GM23338 (cell line): ENCODE measurements at regions not wholly inside any gene's neighbourhood (a gene's known extent, or its start where the extent isn't known, plus 50 kb on each side); places are given as distances from the start of the nearest gene placed in this dataset.

ENCODE experiments used
- ATAC-seq: fragments of 200-7000 bp; cut with Tn5 transposase; 3 replicates; pipeline ENCODE4 v1.9.1; 2020
- DNase-seq: peaks from one replicate; pipeline ENCODE4 v3.0.0-alpha.2; 2015; ENCODE audit warnings: low spot score
- H2AFZ ChIP-seq: fragments of 200-600 bp; sonication (generic); 2 replicates; pipeline ENCODE4 v1.8.0; 2016; ENCODE audit warnings: antibody characterized with exemption, mild to moderate bottlenecking, moderate library complexity
- H3F3A ChIP-seq: fragments of 200-600 bp; sonication (generic); replicated peaks from 2 replicates; pipeline ENCODE4 v1.8.0; 2017; ENCODE audit warnings: antibody characterized with exemption, mixed run types, low read depth
- H3K27ac ChIP-seq: fragments of 200-600 bp; sonication (generic); 2 replicates; pipeline ENCODE4 v1.6.1; 2016; ENCODE audit warnings: low read depth
- H3K27me3 ChIP-seq: fragments of 200-600 bp; sonication (generic); 2 replicates; pipeline ENCODE4 v1.8.0; 2016; ENCODE audit warnings: mild to moderate bottlenecking, mixed run types, moderate library complexity; ENCODE audit not compliant: insufficient read depth
- H3K36me3 ChIP-seq: fragments of 200-600 bp; sonication (generic); 2 replicates; pipeline ENCODE4 v1.8.0; 2016; ENCODE audit warnings: mild to moderate bottlenecking; ENCODE audit not compliant: insufficient read depth
- H3K4me1 ChIP-seq: fragments of 200-600 bp; sonication (generic); 2 replicates; pipeline ENCODE4 v1.8.0; 2016; ENCODE audit warnings: mild to moderate bottlenecking, moderate library complexity; ENCODE audit not compliant: insufficient read depth
- H3K4me2 ChIP-seq: fragments of 200-600 bp; sonication (generic); 2 replicates; pipeline ENCODE4 v1.7.1; 2017; ENCODE audit warnings: mixed run types
- H3K4me3 ChIP-seq: fragments of 200-600 bp; sonication (generic); 2 replicates; pipeline ENCODE4 v1.6.1; 2016; ENCODE audit warnings: mixed run types
- H3K79me2 ChIP-seq: fragments of 200-600 bp; sonication (generic); replicated peaks from 2 replicates; pipeline ENCODE4 v1.8.0; 2017; ENCODE audit warnings: mild to moderate bottlenecking; ENCODE audit not compliant: insufficient read depth
- H3K9me2 ChIP-seq: fragments of 200-600 bp; sonication (generic); 2 replicates; pipeline ENCODE4 v1.8.0; 2017; ENCODE audit not compliant: insufficient read depth
- H4K20me1 ChIP-seq: fragments of 200-600 bp; sonication (generic); replicated peaks from 2 replicates; pipeline ENCODE4 v1.8.0; 2017; ENCODE audit warnings: mild to moderate bottlenecking; ENCODE audit not compliant: insufficient read depth
- H3K27ac Mint-ChIP-seq: 2 replicates; pipeline ENCODE4 v1.8.0; 2020; ENCODE audit warnings: inconsistent platforms, mild to moderate bottlenecking, moderate library complexity, mixed read lengths
- H3K27me3 Mint-ChIP-seq: 3 replicates; pipeline ENCODE4 v1.8.0; 2022; ENCODE audit warnings: low read depth, mild to moderate bottlenecking, moderate library complexity, mixed read lengths, inconsistent platforms; ENCODE audit not compliant: insufficient read depth, poor library complexity
- H3K36me3 Mint-ChIP-seq: 3 replicates; pipeline ENCODE4 v1.8.0; 2021; ENCODE audit warnings: low read depth, mild to moderate bottlenecking, inconsistent platforms, moderate library complexity, mixed read lengths
- H3K4me1 Mint-ChIP-seq: 3 replicates; pipeline ENCODE4 v1.8.0; 2020; ENCODE audit warnings: mild to moderate bottlenecking, inconsistent platforms, mixed read lengths
- H3K4me3 Mint-ChIP-seq: 3 replicates; pipeline ENCODE4 v1.8.0; 2021; ENCODE audit warnings: moderate library complexity, mild to moderate bottlenecking, inconsistent platforms, mixed read lengths
- H3K9me3 Mint-ChIP-seq: 3 replicates; pipeline ENCODE4 v1.8.0; 2020; ENCODE audit warnings: moderate library complexity, mild to moderate bottlenecking, inconsistent platforms, mixed read lengths
- CREB1 ChIP-seq: fragments of 250-450 bp; sonication (Bioruptor Pico); IDR thresholded peaks from 2 replicates; pipeline ENCODE4 v1.5.0; 2020; ENCODE audit warnings: low read depth, mild to moderate bottlenecking, moderate library complexity
- EZH2 ChIP-seq: fragments of 200-600 bp; sonication (generic); IDR thresholded peaks from one replicate; pipeline ENCODE4 v1.8.0; 2017; ENCODE audit warnings: antibody characterized with exemption, mild to moderate bottlenecking, low read depth; ENCODE audit not compliant: unreplicated experiment
- EZH2phosphoT487 ChIP-seq: fragments of 200-600 bp; sonication (generic); IDR thresholded peaks from one replicate; pipeline ENCODE4 v1.8.1; 2018; ENCODE audit warnings: antibody characterized with exemption; ENCODE audit not compliant: unreplicated experiment
- JUNB ChIP-seq: IDR thresholded peaks from one replicate; pipeline ENCODE4 v1.6.1; 2016; ENCODE audit warnings: antibody characterized with exemption; ENCODE audit not compliant: unreplicated experiment
- NANOG ChIP-seq: IDR thresholded peaks from 2 replicates; pipeline ENCODE4 v1.6.1; 2016; ENCODE audit warnings: antibody characterized with exemption, borderline replicate concordance
- STAT1 ChIP-seq: IDR thresholded peaks from one replicate; pipeline ENCODE4 v1.6.1; 2016; ENCODE audit warnings: antibody characterized with exemption; ENCODE audit not compliant: unreplicated experiment
- ZNF114 ChIP-seq: fragments of 250-450 bp; sonication (Bioruptor Pico); IDR thresholded peaks from 2 replicates; pipeline ENCODE4 v1.5.0; 2020; ENCODE audit warnings: mild to moderate bottlenecking, moderate library complexity
- ZNF331 ChIP-seq: fragments of 250-450 bp; sonication (Bioruptor Pico); IDR thresholded peaks from 2 replicates; pipeline ENCODE4 v1.5.0; 2020; ENCODE audit warnings: low read depth, mild to moderate bottlenecking, moderate library complexity
- TF ChIP-seq, protein P1 (sequence below), 2 experiments: fragments of 200-600 bp in 1 of 2; sonication (generic) in 1 of 2; conservative IDR thresholded peaks; 2 replicates each; pipeline versions ENCODE4 v1.5.1 to v1.6.1; 2016 to 2017; ENCODE audit warnings: antibody characterized with exemption in 2 of 2, low read depth in 2 of 2, mild to moderate bottlenecking in 2 of 2, moderate library complexity in 1 of 2
- TF ChIP-seq, protein P2 (sequence below): fragments of 250-450 bp; sonication (Bioruptor Pico); IDR thresholded peaks from 2 replicates; pipeline ENCODE4 v1.5.0; 2020; ENCODE audit warnings: mild to moderate bottlenecking, moderate library complexity

DNA sequence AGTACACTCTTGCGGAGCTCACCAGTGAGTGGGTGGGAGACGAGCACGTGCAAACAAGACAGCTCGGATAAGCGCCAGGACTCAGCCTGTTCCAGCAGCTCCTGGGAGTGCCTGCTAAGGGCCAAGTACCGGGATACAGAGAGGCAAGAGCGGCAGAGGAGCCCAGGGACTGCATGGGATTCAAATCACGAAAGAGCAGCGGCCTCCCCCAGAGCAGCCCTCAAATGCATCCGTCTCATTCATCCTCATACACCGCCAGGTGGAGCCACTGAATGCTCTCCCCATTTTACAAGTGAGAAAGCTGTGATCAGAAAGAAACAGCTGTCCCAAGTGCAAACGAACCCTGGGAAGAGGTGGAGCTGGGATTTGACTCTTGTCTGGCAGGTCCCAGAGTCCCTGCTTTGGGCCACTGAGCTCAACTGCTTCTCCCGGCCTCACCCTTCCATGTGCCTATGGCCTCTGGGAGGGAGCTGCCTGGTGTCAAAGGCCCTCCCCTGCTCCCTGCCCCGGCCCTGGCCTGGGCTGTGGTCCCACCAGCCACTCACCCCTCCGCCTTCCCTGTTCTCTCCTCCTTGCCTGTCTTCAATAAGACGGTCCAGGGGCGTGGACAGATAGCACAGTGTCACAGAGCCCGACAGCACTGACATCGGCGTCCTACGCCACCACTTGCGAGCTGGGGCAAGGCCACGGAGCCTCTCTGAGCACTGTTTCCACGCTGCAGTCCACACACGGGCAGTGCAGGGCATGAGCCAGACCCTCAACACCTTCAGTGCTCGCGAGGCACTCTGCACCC lies 72.8 kb upstream of the TAF1B start:
- Mint-ChIP-seq H3K4me1 (peaks cover 55% of the 10 kb centered on the region), H3K27ac (no peak overlapping the region), H3K27me3 (peaks cover 24% of the 10 kb centered on the region), H3K9me3 (no peaks in the 10 kb centered on the region; the same call in 2 of the 3 replicates), H3K4me3 (peak overlapping the region; percentile 34; the same call in 1 of the 3 replicates), H3K36me3 (no peaks in the 10 kb centered on the region; the same call in 2 of the 3 replicates)
- H3K4me3 ChIP-seq: no peak overlapping the region
- no peaks in the 10 kb centered on the region for H3K9me2 ChIP-seq
- no peaks in the 10 kb centered on the region for H3K79me2 ChIP-seq
- H3K36me3 ChIP-seq: no peaks in the 10 kb centered on the region
- H3K4me2 ChIP-seq: 0 out of 2 replicates have a peak overlapping the region, but pooled peaks have one; percentile 51
- peak; percentile 60 for ATAC-seq
- no peaks in the 10 kb centered on the region for H4K20me1 ChIP-seq
- H3K4me1 ChIP-seq: peaks cover 19% of the 10 kb centered on the region; the same call in 1 of the 2 replicates
- TF ChIP-seq EZH2phosphoT487 (no peak), STAT1 (no peak)
- TF ChIP-seq, protein P1, sequence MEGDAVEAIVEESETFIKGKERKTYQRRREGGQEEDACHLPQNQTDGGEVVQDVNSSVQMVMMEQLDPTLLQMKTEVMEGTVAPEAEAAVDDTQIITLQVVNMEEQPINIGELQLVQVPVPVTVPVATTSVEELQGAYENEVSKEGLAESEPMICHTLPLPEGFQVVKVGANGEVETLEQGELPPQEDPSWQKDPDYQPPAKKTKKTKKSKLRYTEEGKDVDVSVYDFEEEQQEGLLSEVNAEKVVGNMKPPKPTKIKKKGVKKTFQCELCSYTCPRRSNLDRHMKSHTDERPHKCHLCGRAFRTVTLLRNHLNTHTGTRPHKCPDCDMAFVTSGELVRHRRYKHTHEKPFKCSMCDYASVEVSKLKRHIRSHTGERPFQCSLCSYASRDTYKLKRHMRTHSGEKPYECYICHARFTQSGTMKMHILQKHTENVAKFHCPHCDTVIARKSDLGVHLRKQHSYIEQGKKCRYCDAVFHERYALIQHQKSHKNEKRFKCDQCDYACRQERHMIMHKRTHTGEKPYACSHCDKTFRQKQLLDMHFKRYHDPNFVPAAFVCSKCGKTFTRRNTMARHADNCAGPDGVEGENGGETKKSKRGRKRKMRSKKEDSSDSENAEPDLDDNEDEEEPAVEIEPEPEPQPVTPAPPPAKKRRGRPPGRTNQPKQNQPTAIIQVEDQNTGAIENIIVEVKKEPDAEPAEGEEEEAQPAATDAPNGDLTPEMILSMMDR (conservative IDR thresholded peaks at IDR 0.05; ENCODE audit: low read depth in 2 of 2): peak; percentile 73 to 86
- H3K27me3 ChIP-seq: no peaks in the 10 kb centered on the region
- peak; percentile 92 for DNase-seq
- no peak overlapping the region for H3K27ac ChIP-seq
- H3F3A ChIP-seq: no peaks in the 10 kb centered on the region
- peak overlapping the region; percentile 93 for H2AFZ ChIP-seq

DNA sequence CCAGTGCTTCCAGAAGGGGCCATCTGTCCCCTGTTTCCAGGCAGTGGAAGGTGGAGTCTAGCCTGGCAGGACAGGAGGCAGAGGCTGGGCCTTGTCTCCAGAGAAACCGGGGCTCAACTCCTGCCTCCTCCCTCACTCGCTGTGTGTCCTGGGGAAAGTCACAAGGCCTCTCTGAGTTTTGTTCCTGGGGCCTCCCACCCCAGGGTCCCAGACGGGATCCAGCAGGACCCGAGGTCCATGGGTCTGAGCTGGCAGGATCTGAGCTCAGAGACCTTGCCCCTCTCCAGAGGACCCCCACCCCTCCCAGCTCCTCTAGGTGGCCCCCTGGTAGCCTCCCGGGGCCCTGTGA lies 72.2 kb upstream of the TAF1B start:
- peak overlapping the region; percentile 80; the same call in 1 of the 2 replicates for H2AFZ ChIP-seq
- H3K4me1 ChIP-seq: peaks cover 19% of the 10 kb centered on the region; the same call in 1 of the 2 replicates
- peaks cover 24% of the 10 kb centered on the region for H3K27me3 Mint-ChIP-seq
- H3K4me3 Mint-ChIP-seq: no peak overlapping the region
- no peak overlapping the region for H3K4me3 ChIP-seq
- H3F3A ChIP-seq: no peaks in the 10 kb centered on the region
- H3K36me3 Mint-ChIP-seq: no peaks in the 10 kb centered on the region; the same call in 2 of the 3 replicates
- H3K4me2 ChIP-seq: no peak overlapping the region
- DNase-seq (no peak), ATAC-seq (no peak)
- H3K79me2 ChIP-seq: no peaks in the 10 kb centered on the region
- H3K4me1 Mint-ChIP-seq: peaks cover 51% of the 10 kb centered on the region
- no peaks in the 10 kb centered on the region for H3K27me3 ChIP-seq
- H3K36me3 ChIP-seq: no peaks in the 10 kb centered on the region
- H3K9me3 Mint-ChIP-seq: no peaks in the 10 kb centered on the region; the same call in 2 of the 3 replicates
- H4K20me1 ChIP-seq: no peaks in the 10 kb centered on the region
- no peak overlapping the region for H3K27ac Mint-ChIP-seq
- H3K27ac ChIP-seq: no peak overlapping the region
- H3K9me2 ChIP-seq: no peaks in the 10 kb centered on the region
- no peak for TF ChIP-seq EZH2
- TF ChIP-seq NANOG: no peak
- no peak for TF ChIP-seq ZNF114 (CRISPR knock-in tag)
- TF ChIP-seq JUNB: no peak
- no peak for TF ChIP-seq EZH2phosphoT487
- TF ChIP-seq ZNF331 (CRISPR knock-in tag): no peak
- no peak for TF ChIP-seq CREB1 (CRISPR knock-in tag)
- TF ChIP-seq, protein P2, sequence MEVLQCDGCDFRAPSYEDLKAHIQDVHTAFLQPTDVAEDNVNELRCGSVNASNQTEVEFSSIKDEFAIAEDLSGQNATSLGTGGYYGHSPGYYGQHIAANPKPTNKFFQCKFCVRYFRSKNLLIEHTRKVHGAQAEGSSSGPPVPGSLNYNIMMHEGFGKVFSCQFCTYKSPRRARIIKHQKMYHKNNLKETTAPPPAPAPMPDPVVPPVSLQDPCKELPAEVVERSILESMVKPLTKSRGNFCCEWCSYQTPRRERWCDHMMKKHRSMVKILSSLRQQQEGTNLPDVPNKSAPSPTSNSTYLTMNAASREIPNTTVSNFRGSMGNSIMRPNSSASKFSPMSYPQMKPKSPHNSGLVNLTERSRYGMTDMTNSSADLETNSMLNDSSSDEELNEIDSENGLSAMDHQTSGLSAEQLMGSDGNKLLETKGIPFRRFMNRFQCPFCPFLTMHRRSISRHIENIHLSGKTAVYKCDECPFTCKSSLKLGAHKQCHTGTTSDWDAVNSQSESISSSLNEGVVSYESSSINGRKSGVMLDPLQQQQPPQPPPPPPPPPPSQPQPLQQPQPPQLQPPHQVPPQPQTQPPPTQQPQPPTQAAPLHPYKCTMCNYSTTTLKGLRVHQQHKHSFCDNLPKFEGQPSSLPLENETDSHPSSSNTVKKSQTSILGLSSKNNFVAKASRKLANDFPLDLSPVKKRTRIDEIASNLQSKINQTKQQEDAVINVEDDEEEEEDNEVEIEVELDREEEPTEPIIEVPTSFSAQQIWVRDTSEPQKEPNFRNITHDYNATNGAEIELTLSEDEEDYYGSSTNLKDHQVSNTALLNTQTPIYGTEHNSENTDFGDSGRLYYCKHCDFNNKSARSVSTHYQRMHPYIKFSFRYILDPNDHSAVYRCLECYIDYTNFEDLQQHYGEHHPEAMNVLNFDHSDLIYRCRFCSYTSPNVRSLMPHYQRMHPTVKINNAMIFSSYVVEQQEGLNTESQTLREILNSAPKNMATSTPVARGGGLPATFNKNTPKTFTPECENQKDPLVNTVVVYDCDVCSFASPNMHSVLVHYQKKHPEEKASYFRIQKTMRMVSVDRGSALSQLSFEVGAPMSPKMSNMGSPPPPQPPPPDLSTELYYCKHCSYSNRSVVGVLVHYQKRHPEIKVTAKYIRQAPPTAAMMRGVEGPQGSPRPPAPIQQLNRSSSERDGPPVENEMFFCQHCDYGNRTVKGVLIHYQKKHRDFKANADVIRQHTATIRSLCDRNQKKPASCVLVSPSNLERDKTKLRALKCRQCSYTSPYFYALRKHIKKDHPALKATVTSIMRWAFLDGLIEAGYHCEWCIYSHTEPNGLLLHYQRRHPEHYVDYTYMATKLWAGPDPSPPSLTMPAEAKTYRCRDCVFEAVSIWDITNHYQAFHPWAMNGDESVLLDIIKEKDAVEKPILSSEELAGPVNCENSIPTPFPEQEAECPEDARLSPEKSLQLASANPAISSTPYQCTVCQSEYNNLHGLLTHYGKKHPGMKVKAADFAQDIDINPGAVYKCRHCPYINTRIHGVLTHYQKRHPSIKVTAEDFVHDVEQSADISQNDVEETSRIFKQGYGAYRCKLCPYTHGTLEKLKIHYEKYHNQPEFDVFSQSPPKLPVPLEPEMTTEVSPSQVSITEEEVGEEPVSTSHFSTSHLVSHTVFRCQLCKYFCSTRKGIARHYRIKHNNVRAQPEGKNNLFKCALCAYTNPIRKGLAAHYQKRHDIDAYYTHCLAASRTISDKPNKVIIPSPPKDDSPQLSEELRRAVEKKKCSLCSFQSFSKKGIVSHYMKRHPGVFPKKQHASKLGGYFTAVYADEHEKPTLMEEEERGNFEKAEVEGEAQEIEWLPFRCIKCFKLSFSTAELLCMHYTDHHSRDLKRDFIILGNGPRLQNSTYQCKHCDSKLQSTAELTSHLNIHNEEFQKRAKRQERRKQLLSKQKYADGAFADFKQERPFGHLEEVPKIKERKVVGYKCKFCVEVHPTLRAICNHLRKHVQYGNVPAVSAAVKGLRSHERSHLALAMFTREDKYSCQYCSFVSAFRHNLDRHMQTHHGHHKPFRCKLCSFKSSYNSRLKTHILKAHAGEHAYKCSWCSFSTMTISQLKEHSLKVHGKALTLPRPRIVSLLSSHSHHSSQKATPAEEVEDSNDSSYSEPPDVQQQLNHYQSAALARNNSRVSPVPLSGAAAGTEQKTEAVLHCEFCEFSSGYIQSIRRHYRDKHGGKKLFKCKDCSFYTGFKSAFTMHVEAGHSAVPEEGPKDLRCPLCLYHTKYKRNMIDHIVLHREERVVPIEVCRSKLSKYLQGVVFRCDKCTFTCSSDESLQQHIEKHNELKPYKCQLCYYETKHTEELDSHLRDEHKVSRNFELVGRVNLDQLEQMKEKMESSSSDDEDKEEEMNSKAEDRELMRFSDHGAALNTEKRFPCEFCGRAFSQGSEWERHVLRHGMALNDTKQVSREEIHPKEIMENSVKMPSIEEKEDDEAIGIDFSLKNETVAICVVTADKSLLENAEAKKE: no peak
- TF ChIP-seq STAT1: no peak
